ENCODE measurements at regions not wholly inside any gene's neighbourhood (a gene's known extent, or its start where the extent isn't known, plus 50 kb on each side); places are given as distances from the start of the nearest gene placed in this dataset.

DNA sequence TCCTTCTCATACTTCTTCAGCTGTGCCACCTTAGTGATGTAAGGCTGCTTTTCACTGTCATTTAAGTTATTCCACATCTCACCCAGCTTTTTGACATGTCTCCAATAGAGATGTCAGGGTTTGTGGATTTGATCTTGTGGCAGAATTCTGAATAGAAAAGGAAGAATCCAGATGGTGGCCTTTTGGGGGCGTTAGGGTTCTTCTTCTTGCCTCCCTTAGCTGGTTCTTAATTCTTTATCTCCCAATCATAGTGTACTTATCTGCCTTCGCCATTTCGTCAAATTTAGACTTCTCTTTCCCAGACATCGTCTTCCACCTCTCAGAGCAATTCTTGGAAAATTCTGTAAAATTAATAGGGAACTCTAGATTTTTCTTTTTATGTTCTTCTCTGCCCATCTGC lies 422.9 kb downstream of the GJA1 start:
- TF ChIP-seq, protein P1, sequence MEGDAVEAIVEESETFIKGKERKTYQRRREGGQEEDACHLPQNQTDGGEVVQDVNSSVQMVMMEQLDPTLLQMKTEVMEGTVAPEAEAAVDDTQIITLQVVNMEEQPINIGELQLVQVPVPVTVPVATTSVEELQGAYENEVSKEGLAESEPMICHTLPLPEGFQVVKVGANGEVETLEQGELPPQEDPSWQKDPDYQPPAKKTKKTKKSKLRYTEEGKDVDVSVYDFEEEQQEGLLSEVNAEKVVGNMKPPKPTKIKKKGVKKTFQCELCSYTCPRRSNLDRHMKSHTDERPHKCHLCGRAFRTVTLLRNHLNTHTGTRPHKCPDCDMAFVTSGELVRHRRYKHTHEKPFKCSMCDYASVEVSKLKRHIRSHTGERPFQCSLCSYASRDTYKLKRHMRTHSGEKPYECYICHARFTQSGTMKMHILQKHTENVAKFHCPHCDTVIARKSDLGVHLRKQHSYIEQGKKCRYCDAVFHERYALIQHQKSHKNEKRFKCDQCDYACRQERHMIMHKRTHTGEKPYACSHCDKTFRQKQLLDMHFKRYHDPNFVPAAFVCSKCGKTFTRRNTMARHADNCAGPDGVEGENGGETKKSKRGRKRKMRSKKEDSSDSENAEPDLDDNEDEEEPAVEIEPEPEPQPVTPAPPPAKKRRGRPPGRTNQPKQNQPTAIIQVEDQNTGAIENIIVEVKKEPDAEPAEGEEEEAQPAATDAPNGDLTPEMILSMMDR (IDR thresholded peaks at IDR 0.05), result no peak
- TF ChIP-seq EZH2phosphoT487 (IDR thresholded peaks at IDR 0.05) (no peak), EZH2 (IDR thresholded peaks at IDR 0.05) (no peak)

Measured in neural progenitor cell (in vitro differentiated cells).